UCSD-AML1 (cell line): ENCODE measurements at regions not wholly inside any gene's neighbourhood (a gene's known extent, or its start where the extent isn't known, plus 50 kb on each side); places are given as distances from the start of the nearest gene placed in this dataset.
"Not testable (repeated sequence)": the region's sequence is repeated elsewhere in the genome, so short reads cannot be mapped to it uniquely, and the experiment has no call there.

ENCODE experiments used
- DNase-seq: peaks from one replicate; lab custom pipeline; 2025; ENCODE audit not compliant: unreplicated experiment; lab: John Stamatoyannopoulos, UW

DNA sequence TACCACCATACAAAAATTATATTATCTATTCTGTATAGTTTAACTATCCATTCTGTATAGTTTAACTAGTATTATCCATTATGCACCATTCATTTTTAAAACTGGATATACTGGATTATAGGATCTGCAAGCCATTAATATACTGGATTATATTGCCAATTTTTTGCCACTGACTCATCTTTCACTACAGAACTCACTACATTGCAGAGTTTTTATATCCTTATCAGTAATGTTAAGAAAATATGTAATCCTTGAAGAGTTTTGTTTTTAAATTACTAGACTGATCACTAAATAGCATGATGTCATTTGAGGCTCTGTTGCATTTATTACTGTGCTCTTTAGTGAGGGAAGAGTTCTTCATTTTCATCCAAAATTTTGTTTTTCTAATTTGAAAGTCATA is 109.8 kb upstream of the SNX2 start:
- no peak for DNase-seq

- DNase-seq = no peak
Observed at GRCh38 chr5:122668552-122668951, 106.3 kb upstream of the SNX2 start.

- DNase-seq = not testable (repeated sequence)
Observed at GRCh38 chr5:122669709-122670108, 105.2 kb upstream of the SNX2 start.

GRCh38 chr5:122673343-122673742 is 101.5 kb upstream of the SNX2 start:
- no peak for DNase-seq

DNA sequence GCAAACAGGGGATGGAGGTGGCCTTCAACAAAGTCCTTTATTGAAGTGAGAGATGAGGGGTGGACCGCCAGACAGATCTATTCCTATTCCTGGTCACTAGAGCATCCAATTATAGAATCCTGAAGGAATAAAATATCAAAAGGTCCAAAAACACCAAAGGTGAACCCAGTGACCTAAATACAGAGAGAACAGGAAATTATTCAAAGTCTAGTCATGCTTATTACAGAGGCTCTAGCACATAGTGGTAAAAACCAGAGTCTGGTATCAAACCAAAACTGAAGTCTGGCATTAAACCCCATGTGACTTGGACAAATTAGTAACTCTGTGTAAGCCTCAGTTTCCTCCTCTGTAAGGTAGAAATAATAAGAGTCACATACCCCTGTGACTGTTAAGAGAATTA is 100.5 kb upstream of the SNX2 start:
- no peak for DNase-seq

- DNase-seq = no peak
Observed at GRCh38 chr5:122680623-122681350, 94.1 kb upstream of the SNX2 start.

GRCh38 chr5:122683631-122684030 is 91.2 kb upstream of the SNX2 start:
- no peak for DNase-seq

DNA sequence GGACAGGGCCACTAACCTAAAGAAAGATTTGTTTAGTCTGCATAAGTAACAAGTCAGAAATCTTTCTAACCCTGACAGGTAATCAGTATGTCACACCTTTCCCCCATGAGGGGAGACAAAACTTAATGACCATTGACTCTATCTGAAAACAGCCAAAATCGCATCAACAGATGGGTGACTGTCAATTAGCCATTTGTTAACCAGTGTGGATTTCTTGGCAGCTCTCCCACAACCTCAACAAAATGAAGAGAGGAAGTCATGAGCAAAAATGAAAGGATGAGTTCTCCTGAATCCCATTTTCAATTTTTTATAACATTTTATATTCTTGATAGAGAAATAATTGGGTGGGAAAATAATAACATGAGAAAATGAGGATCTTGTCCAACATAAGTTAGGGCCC is 84.6 kb upstream of the SNX2 start:
- no peak for DNase-seq

DNA sequence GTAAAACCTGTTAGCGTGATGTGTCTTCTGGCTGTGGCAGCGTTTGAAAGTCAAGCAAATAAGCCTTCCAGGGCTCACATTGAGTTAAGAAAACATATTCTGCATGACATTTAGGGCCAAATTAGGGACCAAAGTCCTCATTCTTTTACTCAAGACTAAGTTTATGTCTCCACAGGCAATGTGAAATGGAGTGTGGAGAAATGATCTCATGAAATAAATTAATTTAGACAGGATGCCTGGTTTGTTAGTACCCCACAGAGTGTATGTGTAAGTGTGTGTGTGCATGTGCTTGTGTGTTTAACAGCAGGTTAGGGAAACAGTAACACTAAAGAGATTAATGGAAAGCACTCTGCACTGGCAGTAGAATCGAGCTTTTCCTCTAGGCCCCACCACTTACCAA is 82.9 kb upstream of the SNX2 start:
- DNase-seq = no peak

GRCh38 chr5:122693963-122694362 is 80.9 kb upstream of the SNX2 start:
- DNase-seq = no peak

GRCh38 chr5:122694884-122695283 is 80.0 kb upstream of the SNX2 start:
- DNase-seq = no peak

DNA sequence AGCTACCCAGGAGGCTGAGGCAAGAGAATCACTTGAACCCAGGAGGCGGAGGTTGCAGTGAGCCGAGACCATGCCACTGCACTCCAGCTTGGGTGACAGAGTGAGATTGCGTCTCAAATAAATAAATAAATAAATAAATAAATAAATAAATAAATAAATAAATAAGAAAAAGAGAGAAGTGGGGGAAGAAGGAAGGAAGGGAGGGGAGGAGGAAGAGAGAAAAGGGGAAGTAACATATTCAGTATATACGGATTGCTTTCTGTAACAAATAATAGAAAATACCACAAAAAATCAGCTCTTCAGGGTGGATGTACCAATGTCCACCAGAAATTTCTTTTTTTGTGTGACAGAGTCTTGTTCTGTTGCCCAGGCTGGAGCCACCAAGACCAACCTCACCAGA is 78.1 kb upstream of the SNX2 start:
- not testable (repeated sequence) for DNase-seq

DNA sequence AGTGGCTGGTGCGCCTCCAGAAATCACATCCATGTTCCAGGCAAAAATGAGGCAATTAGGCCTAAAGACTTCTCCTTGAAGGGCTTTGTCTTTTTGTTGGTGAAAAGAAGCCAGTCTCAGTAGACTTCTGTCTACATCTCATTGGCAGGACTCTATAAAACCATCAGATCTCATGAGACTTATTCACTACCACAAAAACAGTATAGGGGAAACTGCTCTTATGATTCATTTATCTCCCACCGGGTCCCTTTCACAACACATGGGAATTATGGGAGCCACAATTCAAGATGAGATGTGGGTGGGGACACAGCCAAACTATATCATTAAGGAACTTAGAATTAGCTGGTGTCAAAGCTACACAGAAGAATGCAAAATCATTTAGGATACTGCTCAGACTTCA is 77.7 kb upstream of the SNX2 start:
- no peak for DNase-seq

GRCh38 chr5:122699201-122699600 is 75.7 kb upstream of the SNX2 start:
- no peak for DNase-seq

GRCh38 chr5:122701640-122702523 is 73.0 kb upstream of the SNX2 start:
- DNase-seq = no peak

DNA sequence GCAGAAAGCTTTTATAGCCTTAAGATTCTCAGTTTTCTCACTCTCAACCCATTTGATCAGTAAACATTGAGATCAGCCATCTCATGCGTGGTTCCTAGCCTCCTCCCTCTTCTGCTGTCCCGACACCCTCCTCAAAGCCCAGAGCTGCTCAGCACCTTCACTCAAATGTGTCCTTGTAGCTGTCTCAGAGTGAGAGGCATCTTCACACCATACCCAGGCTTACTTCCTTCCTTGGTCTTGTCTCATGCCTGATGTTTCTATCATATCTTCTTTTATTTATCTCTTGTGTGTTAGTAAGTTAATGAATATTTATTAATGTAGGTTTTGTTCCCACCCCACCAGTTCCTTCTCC is 72.4 kb upstream of the SNX2 start:
- DNase-seq = no peak

DNA sequence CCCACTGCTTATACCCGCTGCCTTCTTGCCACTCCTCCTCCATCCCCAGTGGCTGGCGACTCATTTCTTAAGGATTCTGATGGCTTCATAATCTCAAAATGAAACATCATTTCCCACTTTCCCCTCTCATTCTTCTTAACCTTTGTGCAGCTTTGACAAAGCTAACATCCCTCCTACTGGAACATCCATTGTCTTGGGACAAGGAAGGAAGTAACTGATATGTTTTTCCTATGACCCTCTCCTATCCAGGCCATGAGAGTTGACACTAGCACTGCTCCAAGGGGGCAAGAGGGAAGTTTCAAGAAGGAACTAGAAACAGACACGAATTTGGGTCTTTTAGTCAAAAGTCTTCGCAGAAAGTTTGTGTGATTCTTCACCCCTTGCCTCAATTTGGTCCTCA is 71.7 kb upstream of the SNX2 start:
- DNase-seq = no peak

DNA sequence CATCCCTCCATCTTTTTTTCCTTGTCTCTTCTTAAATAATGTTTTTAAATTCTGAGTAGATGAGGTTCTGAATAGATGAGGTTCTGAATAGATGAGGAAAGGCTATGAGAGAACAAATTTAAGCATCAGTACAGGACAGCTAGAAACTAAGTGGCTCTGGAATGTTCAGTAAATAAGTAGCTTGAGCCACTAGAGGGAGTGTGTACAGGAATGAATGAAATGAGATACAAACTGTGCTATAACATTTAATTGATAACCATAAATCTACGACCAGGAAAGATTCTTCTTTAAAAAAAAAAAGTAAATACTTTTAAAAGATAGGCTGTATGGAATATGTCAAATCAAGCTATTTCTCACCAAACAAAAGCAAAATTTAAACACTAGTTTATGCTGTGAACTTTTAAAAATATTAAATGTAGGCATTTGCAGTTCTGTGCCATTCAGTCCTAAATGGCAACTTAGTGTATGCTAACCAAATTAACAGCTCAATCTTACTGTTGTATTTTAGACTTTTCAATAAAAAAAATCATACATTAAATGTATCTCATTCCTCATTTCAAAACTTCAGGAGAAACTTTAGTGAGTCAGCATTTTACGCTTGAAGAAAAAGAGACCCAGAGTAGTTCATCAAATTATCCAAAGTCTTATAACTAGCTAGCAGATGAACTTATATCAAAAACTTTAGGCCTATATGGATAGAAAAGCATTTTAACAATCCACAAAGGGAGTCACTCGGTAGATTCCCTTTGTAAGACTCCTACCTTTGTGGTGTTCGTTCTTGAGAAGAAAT is 70.4 kb upstream of the SNX2 start:
- DNase-seq = no peak

DNA sequence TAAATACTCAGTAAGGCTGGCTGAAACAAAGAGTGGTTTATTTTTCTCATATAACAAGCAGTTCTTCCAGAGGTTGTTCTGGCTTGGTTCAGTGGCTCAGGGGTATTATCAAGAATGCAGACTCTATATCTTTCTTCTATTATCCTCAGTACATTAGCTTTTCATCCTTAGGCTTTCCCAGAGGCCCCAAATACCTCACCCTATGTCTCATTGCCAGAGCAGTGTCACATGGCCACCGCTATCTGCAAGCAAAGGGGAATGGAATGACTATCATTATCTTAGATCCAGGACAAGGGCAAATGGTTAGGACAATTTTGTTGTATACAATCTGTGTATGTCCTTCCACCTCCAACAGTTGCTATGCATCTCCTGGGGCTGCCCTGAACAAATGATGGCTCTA is 69.0 kb upstream of the SNX2 start:
- no peak for DNase-seq

DNA sequence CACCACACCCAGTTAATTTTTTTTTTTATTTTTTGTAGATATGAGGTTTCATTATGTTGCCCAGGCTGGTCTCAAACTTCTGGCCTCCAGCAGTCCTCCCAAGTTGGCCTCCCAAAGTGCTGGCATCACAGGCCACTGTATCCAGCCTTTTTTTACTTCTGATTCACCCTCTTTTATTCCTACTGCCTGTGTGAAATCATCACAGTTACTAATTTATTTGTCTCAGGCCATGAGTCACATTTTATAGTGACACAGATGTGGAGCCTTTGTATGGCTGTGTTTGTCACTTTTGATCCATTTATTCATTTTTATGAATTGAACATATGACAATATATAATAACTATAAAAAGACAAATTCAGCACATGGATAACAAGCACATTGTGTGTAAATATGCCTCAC is 67.1 kb upstream of the SNX2 start:
- no peak for DNase-seq

DNA sequence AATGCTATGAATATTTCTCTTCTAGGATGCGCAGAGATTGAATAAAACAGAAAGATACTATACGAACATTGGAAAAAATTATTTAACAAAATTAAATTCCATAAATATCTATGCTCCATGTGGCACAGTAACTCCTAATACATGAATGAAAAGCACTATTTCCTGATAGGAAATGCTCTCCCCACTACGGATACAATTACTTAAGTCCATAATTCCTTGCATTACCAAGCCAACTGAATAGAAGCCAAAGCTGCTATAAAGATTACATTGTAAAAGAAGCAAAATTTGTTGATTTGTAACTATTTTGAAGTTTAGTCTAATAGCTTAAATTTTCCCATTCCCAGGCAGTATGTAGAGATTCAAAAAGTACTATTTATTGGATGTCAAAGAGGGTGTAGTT is 61.8 kb upstream of the SNX2 start:
- DNase-seq = no peak

DNA sequence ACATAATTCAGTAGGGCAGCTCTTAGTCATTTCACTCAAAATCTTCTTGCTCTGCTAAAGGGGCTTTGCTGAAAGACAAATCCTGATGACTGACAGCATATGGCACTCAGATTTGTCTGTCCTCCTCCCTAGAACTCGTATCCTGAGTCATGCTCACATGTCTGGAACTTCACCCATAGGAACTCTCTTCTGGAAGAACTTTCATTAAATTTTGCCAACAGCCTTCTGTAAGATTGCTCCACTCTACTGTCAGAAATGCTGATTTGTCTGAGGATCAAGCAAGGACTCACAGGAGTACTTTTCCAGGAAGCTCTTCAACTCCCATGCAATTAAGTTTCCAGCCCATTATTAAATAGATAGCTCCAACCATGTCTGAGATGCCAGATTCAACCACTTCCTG is 59.8 kb upstream of the SNX2 start:
- no peak for DNase-seq
